Mammary epithelial cell (primary cell): ENCODE measurements at regions not wholly inside any gene's neighbourhood (a gene's known extent, or its start where the extent isn't known, plus 50 kb on each side); places are given as distances from the start of the nearest gene placed in this dataset.

Source experiments
- EZH2 ChIP-seq: IDR thresholded peaks from 2 replicates; pipeline ENCODE4 v1.6.1; 2012; ENCODE audit warnings: low read length, inconsistent platforms, borderline replicate concordance
- TF ChIP-seq, protein P1 (sequence below), 2 donors: IDR thresholded peaks in 1 of 2; conservative IDR thresholded peaks in 1 of 2; 2 replicates each; pipeline ENCODE4 v1.5.1; 2011 to 2012; ENCODE audit warnings: inconsistent platforms in 2 of 2, low read length in 2 of 2, mild to moderate bottlenecking in 2 of 2, control low read depth in 1 of 2, low read depth in 1 of 2; ENCODE audit not compliant: insufficient read depth in 1 of 2; ENCODE audit errors: extremely low read depth in 1 of 2

DNA sequence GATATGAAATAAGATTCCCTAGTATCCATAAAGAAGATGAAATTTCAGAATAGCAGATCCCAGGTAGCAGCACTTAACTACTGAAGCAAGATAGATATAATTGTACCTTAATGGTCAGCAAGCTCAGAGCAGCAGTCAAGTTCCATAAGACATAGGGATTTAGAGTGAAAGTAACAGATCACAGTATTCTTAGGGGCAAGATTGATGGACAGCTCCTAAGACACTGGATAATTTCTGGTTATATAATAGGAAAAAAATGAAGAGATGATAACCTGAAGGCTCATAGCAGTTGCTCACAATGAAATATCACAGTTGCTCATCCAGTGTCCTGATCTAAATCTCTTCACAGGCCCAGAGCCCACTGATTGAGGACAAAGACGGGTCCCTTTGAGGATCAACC is 66.0 kb downstream of the SLC30A10 start:
- TF ChIP-seq, protein P1, sequence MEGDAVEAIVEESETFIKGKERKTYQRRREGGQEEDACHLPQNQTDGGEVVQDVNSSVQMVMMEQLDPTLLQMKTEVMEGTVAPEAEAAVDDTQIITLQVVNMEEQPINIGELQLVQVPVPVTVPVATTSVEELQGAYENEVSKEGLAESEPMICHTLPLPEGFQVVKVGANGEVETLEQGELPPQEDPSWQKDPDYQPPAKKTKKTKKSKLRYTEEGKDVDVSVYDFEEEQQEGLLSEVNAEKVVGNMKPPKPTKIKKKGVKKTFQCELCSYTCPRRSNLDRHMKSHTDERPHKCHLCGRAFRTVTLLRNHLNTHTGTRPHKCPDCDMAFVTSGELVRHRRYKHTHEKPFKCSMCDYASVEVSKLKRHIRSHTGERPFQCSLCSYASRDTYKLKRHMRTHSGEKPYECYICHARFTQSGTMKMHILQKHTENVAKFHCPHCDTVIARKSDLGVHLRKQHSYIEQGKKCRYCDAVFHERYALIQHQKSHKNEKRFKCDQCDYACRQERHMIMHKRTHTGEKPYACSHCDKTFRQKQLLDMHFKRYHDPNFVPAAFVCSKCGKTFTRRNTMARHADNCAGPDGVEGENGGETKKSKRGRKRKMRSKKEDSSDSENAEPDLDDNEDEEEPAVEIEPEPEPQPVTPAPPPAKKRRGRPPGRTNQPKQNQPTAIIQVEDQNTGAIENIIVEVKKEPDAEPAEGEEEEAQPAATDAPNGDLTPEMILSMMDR (conservative IDR thresholded peaks at IDR 0.05 in 1 of 2, IDR thresholded peaks at IDR 0.05 in 1 of 2; ENCODE audit: extremely low read depth in 1 of 2, insufficient read depth in 1 of 2, low read depth in 1 of 2, low read length in 2 of 2), result no peak
- no peak for TF ChIP-seq EZH2
